ENCODE measurements at regions not wholly inside any gene's neighbourhood (a gene's known extent, or its start where the extent isn't known, plus 50 kb on each side); places are given as distances from the start of the nearest gene placed in this dataset.

GRCh38 chr11:29368126-29368525 is 648.7 kb downstream of the KCNA4 start:
- no peaks in the 10 kb centered on the region for H3K27me3 ChIP-seq (replicated peaks; ENCODE audit: control insufficient read depth, insufficient read depth, low read length)
- no peak for DNase-seq (ENCODE audit: extremely low read depth, insufficient read length)
- TF ChIP-seq CTCF (IDR thresholded peaks at IDR 0.05; ENCODE audit: insufficient read depth, low read length, poor library complexity, severe bottlenecking) = no peak

GRCh38 chr11:29364006-29364405 is 652.8 kb downstream of the KCNA4 start:
- Histone ChIP-seq H3K36me3 (ENCODE audit: control insufficient read depth, insufficient read depth, low read length) (no peaks in the 10 kb centered on the region), H3K27me3 (replicated peaks; ENCODE audit: control insufficient read depth, insufficient read depth, low read length) (no peaks in the 10 kb centered on the region), H3K4me3 (replicated peaks; ENCODE audit: low read depth, low read length) (no peak overlapping the region)
- TF ChIP-seq CTCF (IDR thresholded peaks at IDR 0.05; ENCODE audit: insufficient read depth, low read length, poor library complexity, severe bottlenecking) = no peak
- no peak for DNase-seq (ENCODE audit: extremely low read depth, insufficient read length)

More at GRCh38 chr11:29368126-29368525, 648.7 kb downstream of the KCNA4 start:
- Histone ChIP-seq H3K4me3 (replicated peaks; ENCODE audit: low read depth, low read length) (no peak overlapping the region), H3K36me3 (ENCODE audit: control insufficient read depth, insufficient read depth, low read length) (no peaks in the 10 kb centered on the region)

- no peak overlapping the region for H3K4me3 ChIP-seq (replicated peaks; ENCODE audit: low read depth, low read length)
- H3K27me3 ChIP-seq (replicated peaks; ENCODE audit: control insufficient read depth, insufficient read depth, low read length) = no peaks in the 10 kb centered on the region
- no peaks in the 10 kb centered on the region for H3K36me3 ChIP-seq (ENCODE audit: control insufficient read depth, insufficient read depth, low read length)
- DNase-seq (ENCODE audit: extremely low read depth, insufficient read length) = no peak
- no peak for TF ChIP-seq CTCF (IDR thresholded peaks at IDR 0.05; ENCODE audit: insufficient read depth, low read length, poor library complexity, severe bottlenecking)
Measured at GRCh38 chr11:29361369-29361768, 655.5 kb downstream of the KCNA4 start.

GRCh38 chr11:29353833-29354232 is 663.0 kb downstream of the KCNA4 start:
- TF ChIP-seq CTCF (IDR thresholded peaks at IDR 0.05; ENCODE audit: insufficient read depth, low read length, poor library complexity, severe bottlenecking) = no peak
- H3K4me3 ChIP-seq (replicated peaks; ENCODE audit: low read depth, low read length) = no peak overlapping the region
- H3K27me3 ChIP-seq (replicated peaks; ENCODE audit: control insufficient read depth, insufficient read depth, low read length) = no peaks in the 10 kb centered on the region
- no peaks in the 10 kb centered on the region for H3K36me3 ChIP-seq (ENCODE audit: control insufficient read depth, insufficient read depth, low read length)
- DNase-seq (ENCODE audit: extremely low read depth, insufficient read length) = no peak

GRCh38 chr11:29352273-29352795 is 664.5 kb downstream of the KCNA4 start:
- no peak for TF ChIP-seq CTCF (IDR thresholded peaks at IDR 0.05; ENCODE audit: insufficient read depth, low read length, poor library complexity, severe bottlenecking)
- H3K4me3 ChIP-seq (replicated peaks; ENCODE audit: low read depth, low read length) = no peak overlapping the region
- no peaks in the 10 kb centered on the region for H3K27me3 ChIP-seq (replicated peaks; ENCODE audit: control insufficient read depth, insufficient read depth, low read length)
- no peaks in the 10 kb centered on the region for H3K36me3 ChIP-seq (ENCODE audit: control insufficient read depth, insufficient read depth, low read length)
- no peak for DNase-seq (ENCODE audit: extremely low read depth, insufficient read length)

- DNase-seq (ENCODE audit: extremely low read depth, insufficient read length) = no peak
- H3K27me3 ChIP-seq (replicated peaks; ENCODE audit: control insufficient read depth, insufficient read depth, low read length) = no peaks in the 10 kb centered on the region
Measured at GRCh38 chr11:29351301-29351873, 665.4 kb downstream of the KCNA4 start.

More at GRCh38 chr11:29351301-29351873, 665.4 kb downstream of the KCNA4 start:
- H3K36me3 ChIP-seq (ENCODE audit: control insufficient read depth, insufficient read depth, low read length) = no peaks in the 10 kb centered on the region
- TF ChIP-seq CTCF (IDR thresholded peaks at IDR 0.05; ENCODE audit: insufficient read depth, low read length, poor library complexity, severe bottlenecking) = no peak
- H3K4me3 ChIP-seq (replicated peaks; ENCODE audit: low read depth, low read length) = no peak overlapping the region
